ENCODE measurements at regions not wholly inside any gene's neighbourhood (a gene's known extent, or its start where the extent isn't known, plus 50 kb on each side); places are given as distances from the start of the nearest gene placed in this dataset.

- Histone ChIP-seq H3K4me1 (ENCODE audit: control insufficient read depth, insufficient read depth, low read length) (no peaks in the 10 kb centered on the region), H3K27ac (ENCODE audit: low read length) (no peak overlapping the region), H3K4me3 (ENCODE audit: low read length in 2 of 2) (no peak overlapping the region), H3K9ac (ENCODE audit: low read length in 2 of 2) (no peak overlapping the region), H3K36me3 (ENCODE audit: control insufficient read depth in 2 of 2, insufficient read depth in 2 of 2, low read length in 2 of 2) (no peaks in the 10 kb centered on the region), H3K9me3 (ENCODE audit: control insufficient read depth in 2 of 2, low read length in 2 of 2) (no peaks in the 10 kb centered on the region), H3K27me3 (ENCODE audit: control insufficient read depth in 1 of 2, insufficient read depth in 2 of 2, low read length in 2 of 2) (no peaks in the 10 kb centered on the region)
These were observed 123.8 kb upstream of the CMC1 start for GRCh38 chr3:28117598-28117997.

GRCh38 chr3:28118087-28118486 lies 123.3 kb upstream of the CMC1 start:
- no peak overlapping the region for H3K27ac ChIP-seq (ENCODE audit: low read length)
- no peaks in the 10 kb centered on the region for H3K36me3 ChIP-seq (ENCODE audit: control insufficient read depth in 2 of 2, insufficient read depth in 2 of 2, low read length in 2 of 2)
- no peak overlapping the region for H3K4me3 ChIP-seq (ENCODE audit: low read length in 2 of 2)
- H3K9ac ChIP-seq (ENCODE audit: low read length in 2 of 2): no peak overlapping the region
- no peaks in the 10 kb centered on the region for H3K9me3 ChIP-seq (ENCODE audit: control insufficient read depth in 2 of 2, low read length in 2 of 2)
- H3K27me3 ChIP-seq (ENCODE audit: control insufficient read depth in 1 of 2, insufficient read depth in 2 of 2, low read length in 2 of 2): no peaks in the 10 kb centered on the region
- H3K4me1 ChIP-seq (ENCODE audit: control insufficient read depth, insufficient read depth, low read length): no peaks in the 10 kb centered on the region

- no peak overlapping the region for H3K4me3 ChIP-seq (ENCODE audit: low read length in 2 of 2)
- no peaks in the 10 kb centered on the region for H3K36me3 ChIP-seq (ENCODE audit: control insufficient read depth in 2 of 2, insufficient read depth in 2 of 2, low read length in 2 of 2)
These were observed 119.2 kb upstream of the CMC1 start for GRCh38 chr3:28122227-28122626.

GRCh38 chr3:28124882-28125281 lies 116.5 kb upstream of the CMC1 start:
- no peaks in the 10 kb centered on the region for H3K4me1 ChIP-seq (ENCODE audit: control insufficient read depth, insufficient read depth, low read length)
- no peak overlapping the region for H3K4me3 ChIP-seq (ENCODE audit: low read length in 2 of 2)
- no peak overlapping the region for H3K9ac ChIP-seq (ENCODE audit: low read length in 2 of 2)
- no peak overlapping the region for H3K27ac ChIP-seq (ENCODE audit: low read length)
- no peaks in the 10 kb centered on the region for H3K36me3 ChIP-seq (ENCODE audit: control insufficient read depth in 2 of 2, insufficient read depth in 2 of 2, low read length in 2 of 2)
- no peaks in the 10 kb centered on the region for H3K27me3 ChIP-seq (ENCODE audit: control insufficient read depth in 1 of 2, insufficient read depth in 2 of 2, low read length in 2 of 2)
- no peaks in the 10 kb centered on the region for H3K9me3 ChIP-seq (ENCODE audit: control insufficient read depth in 2 of 2, low read length in 2 of 2)

More at GRCh38 chr3:28122227-28122626, 119.2 kb upstream of the CMC1 start:
- no peak overlapping the region for H3K9ac ChIP-seq (ENCODE audit: low read length in 2 of 2)
- H3K27me3 ChIP-seq (ENCODE audit: control insufficient read depth in 1 of 2, insufficient read depth in 2 of 2, low read length in 2 of 2): no peaks in the 10 kb centered on the region
- no peaks in the 10 kb centered on the region for H3K9me3 ChIP-seq (ENCODE audit: control insufficient read depth in 2 of 2, low read length in 2 of 2)
- H3K27ac ChIP-seq (ENCODE audit: low read length): no peak overlapping the region
- no peaks in the 10 kb centered on the region for H3K4me1 ChIP-seq (ENCODE audit: control insufficient read depth, insufficient read depth, low read length)

DNA sequence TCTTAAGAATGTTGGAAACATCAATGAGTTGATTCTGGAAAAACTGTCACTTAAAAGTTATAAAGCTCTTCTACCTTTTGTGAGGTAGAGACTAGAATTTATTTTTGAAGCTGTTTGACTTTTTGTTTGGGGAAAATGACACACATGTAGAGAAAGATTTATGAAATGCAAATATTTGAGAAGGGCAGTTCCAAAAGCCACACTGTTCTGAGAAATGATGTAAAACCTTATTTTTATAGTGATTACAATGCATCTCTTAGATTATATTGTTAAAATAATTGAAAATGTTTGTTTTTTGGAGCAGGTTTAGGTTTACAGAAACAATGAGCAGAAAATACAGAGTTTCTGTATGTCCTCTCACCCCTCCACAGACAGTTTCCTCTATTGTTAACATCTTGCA lies 116.1 kb upstream of the CMC1 start:
- Histone ChIP-seq H3K27me3 (ENCODE audit: control insufficient read depth in 1 of 2, insufficient read depth in 2 of 2, low read length in 2 of 2) (no peaks in the 10 kb centered on the region), H3K9me3 (ENCODE audit: control insufficient read depth in 2 of 2, low read length in 2 of 2) (no peaks in the 10 kb centered on the region), H3K4me3 (ENCODE audit: low read length in 2 of 2) (no peak overlapping the region), H3K9ac (ENCODE audit: low read length in 2 of 2) (no peak overlapping the region), H3K4me1 (ENCODE audit: control insufficient read depth, insufficient read depth, low read length) (no peaks in the 10 kb centered on the region), H3K36me3 (ENCODE audit: control insufficient read depth in 2 of 2, insufficient read depth in 2 of 2, low read length in 2 of 2) (no peaks in the 10 kb centered on the region), H3K27ac (ENCODE audit: low read length) (no peak overlapping the region)

DNA sequence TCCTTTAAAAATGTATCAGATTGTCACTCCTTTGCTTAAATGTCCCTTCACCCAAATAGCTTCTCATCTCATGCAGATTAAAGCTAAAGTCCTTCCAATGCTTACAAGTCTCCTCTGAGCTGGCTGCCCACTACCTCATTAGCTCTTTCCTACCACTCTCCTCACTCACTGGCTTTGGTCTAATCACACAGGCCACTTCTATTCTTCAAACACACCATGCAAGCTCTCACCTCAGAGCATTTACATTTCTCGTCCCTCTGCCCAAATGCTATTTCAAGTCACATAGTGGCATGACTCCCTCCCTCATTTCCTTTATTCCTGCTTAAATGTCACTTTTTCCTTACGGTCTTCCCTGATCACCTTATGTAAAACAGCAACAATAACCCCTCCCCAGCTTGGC lies 110.6 kb upstream of the CMC1 start:
- Histone ChIP-seq H3K36me3 (ENCODE audit: control insufficient read depth in 2 of 2, insufficient read depth in 2 of 2, low read length in 2 of 2) (no peaks in the 10 kb centered on the region), H3K27me3 (ENCODE audit: control insufficient read depth in 1 of 2, insufficient read depth in 2 of 2, low read length in 2 of 2) (no peaks in the 10 kb centered on the region), H3K4me3 (ENCODE audit: low read length in 2 of 2) (no peak overlapping the region), H3K9me3 (ENCODE audit: control insufficient read depth in 2 of 2, low read length in 2 of 2) (no peaks in the 10 kb centered on the region), H3K4me1 (ENCODE audit: control insufficient read depth, insufficient read depth, low read length) (no peaks in the 10 kb centered on the region), H3K9ac (ENCODE audit: low read length in 2 of 2) (no peak overlapping the region), H3K27ac (ENCODE audit: low read length) (no peak overlapping the region)

DNA sequence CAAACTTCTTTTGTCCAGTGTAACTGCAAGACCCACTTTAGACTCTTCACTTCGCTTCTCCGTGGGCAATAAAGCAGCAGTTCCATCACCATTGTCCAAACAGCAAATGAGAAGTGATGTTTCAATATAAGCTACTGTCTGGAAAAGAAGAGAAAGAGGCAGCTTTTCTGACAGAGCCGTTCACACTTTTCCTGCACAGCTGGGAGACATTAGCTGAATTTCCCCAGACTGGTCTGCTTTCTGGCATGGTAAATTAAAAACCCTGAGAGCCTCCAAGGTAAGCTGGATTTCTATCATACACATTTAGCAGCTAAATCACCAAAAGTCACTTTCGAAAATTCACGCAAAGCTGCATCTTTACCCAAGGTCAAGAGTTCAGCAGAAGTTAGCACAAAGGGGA lies 108.5 kb upstream of the CMC1 start:
- Histone ChIP-seq H3K36me3 (ENCODE audit: control insufficient read depth in 2 of 2, insufficient read depth in 2 of 2, low read length in 2 of 2) (no peaks in the 10 kb centered on the region), H3K4me3 (ENCODE audit: low read length in 2 of 2) (no peak overlapping the region)

DNA sequence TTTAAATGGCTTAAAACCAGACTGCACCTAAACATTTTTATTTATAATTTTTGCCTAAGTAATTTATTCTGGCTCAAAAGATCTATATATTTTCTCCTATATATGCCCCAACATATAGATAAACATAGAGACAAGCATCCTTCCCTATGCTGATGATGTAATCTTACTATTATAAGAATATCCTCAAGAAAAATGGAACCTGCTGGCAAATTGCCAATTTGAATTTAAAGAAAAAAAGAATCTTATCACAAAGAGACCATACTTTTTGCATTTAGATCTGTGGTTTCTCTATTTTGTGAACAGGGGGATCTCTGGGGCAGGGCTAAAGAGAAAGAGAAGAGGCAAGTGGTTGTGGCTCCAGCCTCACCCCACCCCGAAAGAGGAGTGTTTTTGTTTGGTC lies 107.2 kb upstream of the CMC1 start:
- Histone ChIP-seq H3K9me3 (ENCODE audit: control insufficient read depth in 2 of 2, low read length in 2 of 2) (no peaks in the 10 kb centered on the region), H3K4me3 (ENCODE audit: low read length in 2 of 2) (no peak overlapping the region), H3K27me3 (ENCODE audit: control insufficient read depth in 1 of 2, insufficient read depth in 2 of 2, low read length in 2 of 2) (no peaks in the 10 kb centered on the region), H3K36me3 (ENCODE audit: control insufficient read depth in 2 of 2, insufficient read depth in 2 of 2, low read length in 2 of 2) (no peaks in the 10 kb centered on the region), H3K4me1 (ENCODE audit: control insufficient read depth, insufficient read depth, low read length) (no peaks in the 10 kb centered on the region), H3K9ac (ENCODE audit: low read length in 2 of 2) (no peak overlapping the region), H3K27ac (ENCODE audit: low read length) (no peak overlapping the region)

More for the DNA sequence above, 108.5 kb upstream of the CMC1 start:
- no peaks in the 10 kb centered on the region for H3K27me3 ChIP-seq (ENCODE audit: control insufficient read depth in 1 of 2, insufficient read depth in 2 of 2, low read length in 2 of 2)
- no peak overlapping the region for H3K27ac ChIP-seq (ENCODE audit: low read length)
- H3K9me3 ChIP-seq (ENCODE audit: control insufficient read depth in 2 of 2, low read length in 2 of 2): no peaks in the 10 kb centered on the region
- H3K9ac ChIP-seq (ENCODE audit: low read length in 2 of 2): no peak overlapping the region
- no peaks in the 10 kb centered on the region for H3K4me1 ChIP-seq (ENCODE audit: control insufficient read depth, insufficient read depth, low read length)

GRCh38 chr3:28134792-28135375 lies 106.5 kb upstream of the CMC1 start:
- H3K4me1 ChIP-seq (ENCODE audit: control insufficient read depth, insufficient read depth, low read length): no peaks in the 10 kb centered on the region
- H3K9ac ChIP-seq (ENCODE audit: low read length in 2 of 2): no peak overlapping the region
- no peaks in the 10 kb centered on the region for H3K9me3 ChIP-seq (ENCODE audit: control insufficient read depth in 2 of 2, low read length in 2 of 2)
- H3K27ac ChIP-seq (ENCODE audit: low read length): no peak overlapping the region
- H3K36me3 ChIP-seq (ENCODE audit: control insufficient read depth in 2 of 2, insufficient read depth in 2 of 2, low read length in 2 of 2): no peaks in the 10 kb centered on the region
- H3K4me3 ChIP-seq (ENCODE audit: low read length in 2 of 2): no peak overlapping the region
- no peaks in the 10 kb centered on the region for H3K27me3 ChIP-seq (ENCODE audit: control insufficient read depth in 1 of 2, insufficient read depth in 2 of 2, low read length in 2 of 2)

GRCh38 chr3:28136607-28137216 lies 104.7 kb upstream of the CMC1 start:
- Histone ChIP-seq H3K36me3 (ENCODE audit: control insufficient read depth in 2 of 2, insufficient read depth in 2 of 2, low read length in 2 of 2) (no peaks in the 10 kb centered on the region), H3K9me3 (ENCODE audit: control insufficient read depth in 2 of 2, low read length in 2 of 2) (no peaks in the 10 kb centered on the region), H3K27ac (ENCODE audit: low read length) (no peak overlapping the region), H3K27me3 (ENCODE audit: control insufficient read depth in 1 of 2, insufficient read depth in 2 of 2, low read length in 2 of 2) (no peaks in the 10 kb centered on the region), H3K4me3 (ENCODE audit: low read length in 2 of 2) (no peak overlapping the region), H3K4me1 (ENCODE audit: control insufficient read depth, insufficient read depth, low read length) (no peaks in the 10 kb centered on the region), H3K9ac (ENCODE audit: low read length in 2 of 2) (no peak overlapping the region)

DNA sequence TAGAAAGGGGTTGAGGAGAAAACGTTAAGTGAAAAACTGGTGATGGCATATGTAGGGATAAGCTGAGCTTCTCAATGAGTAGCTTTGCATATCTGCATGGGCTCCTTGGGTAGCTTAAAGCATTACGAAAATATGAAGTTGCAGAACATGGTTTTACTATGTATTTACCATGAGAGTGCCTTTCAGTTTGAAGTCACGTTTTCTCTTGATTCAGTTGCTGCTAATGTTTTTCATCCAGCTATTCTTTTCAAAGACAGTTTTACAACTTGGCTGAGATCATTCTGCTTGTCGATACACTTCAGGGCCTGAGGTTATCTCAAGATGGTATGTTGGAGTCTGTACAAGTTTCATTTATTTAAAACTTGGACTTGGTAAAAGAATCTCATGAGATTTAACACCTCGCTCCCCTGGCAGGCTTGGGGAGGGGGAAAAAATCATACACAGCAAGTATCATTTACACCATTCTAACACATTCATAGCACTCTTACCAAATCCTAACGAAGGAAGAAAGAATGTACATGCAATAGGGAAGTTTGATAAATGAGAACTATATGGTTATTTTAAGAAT lies 103.3 kb upstream of the CMC1 start:
- Histone ChIP-seq H3K9ac (ENCODE audit: low read length in 2 of 2) (no peak overlapping the region), H3K4me1 (ENCODE audit: control insufficient read depth, insufficient read depth, low read length) (no peaks in the 10 kb centered on the region), H3K27ac (ENCODE audit: low read length) (no peak overlapping the region), H3K27me3 (ENCODE audit: control insufficient read depth in 1 of 2, insufficient read depth in 2 of 2, low read length in 2 of 2) (no peaks in the 10 kb centered on the region), H3K36me3 (ENCODE audit: control insufficient read depth in 2 of 2, insufficient read depth in 2 of 2, low read length in 2 of 2) (no peaks in the 10 kb centered on the region), H3K4me3 (ENCODE audit: low read length in 2 of 2) (no peak overlapping the region), H3K9me3 (ENCODE audit: control insufficient read depth in 2 of 2, low read length in 2 of 2) (no peaks in the 10 kb centered on the region)
